Glutamatergic neuron (in vitro differentiated cells): ENCODE measurements at regions not wholly inside any gene's neighbourhood (a gene's known extent, or its start where the extent isn't known, plus 50 kb on each side); places are given as distances from the start of the nearest gene placed in this dataset.

Experiments
- DNase-seq: peaks from one replicate; pipeline ENCODE4 v3.0.0; 2022
- H3K27ac Mint-ChIP-seq: one replicate; pipeline ENCODE4 v1.8.0; 2020; ENCODE audit warnings: mild to moderate bottlenecking, mixed read lengths, inconsistent platforms; ENCODE audit not compliant: unreplicated experiment
- H3K27me3 Mint-ChIP-seq: one replicate; pipeline ENCODE4 v1.8.0; 2020; ENCODE audit warnings: mild to moderate bottlenecking, moderate library complexity, mixed read lengths, inconsistent platforms; ENCODE audit not compliant: unreplicated experiment
- H3K36me3 Mint-ChIP-seq: one replicate; pipeline ENCODE4 v1.8.0; 2020; ENCODE audit warnings: mild to moderate bottlenecking, mixed read lengths, inconsistent platforms; ENCODE audit not compliant: unreplicated experiment
- H3K4me1 Mint-ChIP-seq: one replicate; pipeline ENCODE4 v1.8.0; 2020; ENCODE audit warnings: mild to moderate bottlenecking, low read depth, mixed read lengths, inconsistent platforms; ENCODE audit not compliant: unreplicated experiment
- H3K4me3 Mint-ChIP-seq: one replicate; pipeline ENCODE4 v1.8.0; 2020; ENCODE audit warnings: mild to moderate bottlenecking, mixed read lengths, inconsistent platforms; ENCODE audit not compliant: unreplicated experiment
- H3K9me3 Mint-ChIP-seq: one replicate; pipeline ENCODE4 v1.8.0; 2020; ENCODE audit warnings: mild to moderate bottlenecking, moderate library complexity, mixed read lengths, inconsistent platforms; ENCODE audit not compliant: unreplicated experiment
- CTCF ChIP-seq: fragments of 200-600 bp; sonication (generic); IDR thresholded peaks from one replicate; pipeline ENCODE4 v1.5.0; 2021; ENCODE audit not compliant: partially characterized antibody, unreplicated experiment

DNA sequence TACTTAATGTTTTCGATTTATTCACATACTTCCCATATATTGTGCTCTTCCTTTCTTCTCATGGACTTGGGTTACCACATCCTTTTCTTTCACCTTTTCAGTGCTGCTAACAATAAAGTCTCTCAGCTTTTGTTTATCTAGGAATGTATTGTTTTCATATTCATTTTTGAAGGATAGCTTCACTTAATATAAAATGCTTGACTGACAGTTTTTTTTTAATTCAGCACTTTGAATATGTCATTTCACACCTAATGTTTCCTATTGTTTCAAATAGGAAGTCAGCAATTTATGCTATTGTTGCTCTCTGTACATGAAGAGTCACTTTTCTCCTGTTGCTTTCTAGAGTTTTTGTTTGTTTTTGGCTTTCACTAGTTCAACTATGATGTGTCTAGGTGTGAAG lies 738.3 kb upstream of the STXBP6 start:
- no peak for TF ChIP-seq CTCF
- Mint-ChIP-seq H3K9me3 (no peaks in the 10 kb centered on the region), H3K27ac (no peak overlapping the region), H3K27me3 (no peaks in the 10 kb centered on the region), H3K36me3 (peaks cover 4% of the 10 kb centered on the region), H3K4me1 (no peaks in the 10 kb centered on the region), H3K4me3 (no peak overlapping the region)
- DNase-seq: no peak

DNA sequence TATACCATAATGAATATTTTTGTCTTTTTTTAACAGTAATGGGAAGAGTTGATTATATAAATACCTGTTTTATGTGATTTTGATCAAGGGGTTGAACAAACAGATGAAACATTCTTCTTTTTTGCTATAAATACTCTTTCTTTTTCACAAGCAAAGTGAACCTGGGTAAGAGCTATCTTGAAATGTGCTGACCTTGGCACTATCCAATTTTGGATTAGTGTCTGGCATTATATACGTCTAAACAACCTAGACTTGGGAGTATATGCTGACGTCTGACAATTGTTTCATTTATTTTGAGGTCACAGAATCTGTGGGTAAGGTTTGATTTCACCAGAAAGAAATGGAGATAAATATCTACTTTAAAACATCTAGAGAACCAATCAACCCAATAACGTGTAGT lies 716.0 kb upstream of the STXBP6 start:
- no peak overlapping the region for H3K4me3 Mint-ChIP-seq
- no peak for DNase-seq
- H3K27ac Mint-ChIP-seq: no peak overlapping the region
- H3K9me3 Mint-ChIP-seq: no peaks in the 10 kb centered on the region
- TF ChIP-seq CTCF: no peak
- H3K27me3 Mint-ChIP-seq: no peaks in the 10 kb centered on the region
- peaks cover 14% of the 10 kb centered on the region for H3K4me1 Mint-ChIP-seq
- H3K36me3 Mint-ChIP-seq: no peaks in the 10 kb centered on the region

DNA sequence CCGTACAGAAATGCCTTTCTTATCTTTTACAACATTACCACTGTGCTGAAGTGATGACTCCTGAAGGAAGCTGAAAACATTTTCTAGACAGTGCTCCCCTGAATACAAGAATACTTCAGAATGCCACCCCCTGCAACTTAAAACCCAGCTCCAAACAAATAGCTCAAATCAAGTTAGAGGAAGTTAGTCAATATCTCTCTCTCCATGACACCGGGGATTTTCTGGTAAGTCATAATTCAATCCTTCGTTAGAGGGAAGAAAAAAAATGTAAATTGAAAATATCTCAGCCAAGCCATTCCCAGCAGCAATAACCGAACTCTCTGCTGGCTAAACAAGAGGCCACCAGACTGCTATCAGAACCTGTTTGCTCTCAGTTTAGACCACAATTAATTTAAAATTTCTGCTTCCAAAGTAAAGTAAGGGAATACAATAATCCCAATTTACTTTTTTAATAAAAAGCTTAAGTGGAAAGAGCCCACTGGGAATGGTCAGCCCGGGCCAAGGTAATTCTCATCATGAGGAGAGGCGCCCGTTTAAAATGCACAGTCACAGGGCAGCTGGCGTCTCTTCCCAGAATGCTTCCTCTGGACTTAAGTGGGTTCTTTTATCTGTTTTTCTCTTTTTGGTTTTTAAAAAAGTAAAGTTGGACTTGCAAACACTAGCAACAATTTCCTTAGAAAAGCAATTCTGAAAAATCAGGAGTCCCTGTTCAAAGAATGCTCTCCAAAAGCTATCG lies 710.1 kb upstream of the STXBP6 start:
- TF ChIP-seq CTCF: no peak
- H3K27ac Mint-ChIP-seq: peak overlapping the region; percentile 52
- H3K27me3 Mint-ChIP-seq: no peaks in the 10 kb centered on the region
- H3K4me1 Mint-ChIP-seq: peaks cover 23% of the 10 kb centered on the region
- no peaks in the 10 kb centered on the region for H3K9me3 Mint-ChIP-seq
- no peak for DNase-seq
- no peaks in the 10 kb centered on the region for H3K36me3 Mint-ChIP-seq
- H3K4me3 Mint-ChIP-seq: peak overlapping the region; percentile 39

DNA sequence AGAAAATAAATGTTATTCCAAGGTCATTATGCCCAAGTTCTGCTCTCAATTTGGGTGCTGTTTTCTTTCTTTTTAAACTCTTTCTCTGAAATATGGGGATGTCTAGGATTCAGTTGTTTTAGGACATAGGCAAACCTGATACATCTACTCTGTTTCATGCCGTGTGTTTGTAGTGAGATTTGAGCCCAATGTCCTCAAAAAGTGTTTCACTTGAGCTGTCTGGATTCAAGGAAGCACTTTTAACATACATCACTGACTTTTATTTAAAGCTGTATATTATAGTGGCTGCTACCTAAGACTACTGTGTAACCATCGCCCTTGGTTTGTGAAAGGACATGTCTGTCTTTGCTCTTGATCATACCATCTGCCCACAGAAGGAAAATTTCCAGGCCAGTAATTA lies 709.3 kb upstream of the STXBP6 start:
- H3K9me3 Mint-ChIP-seq: no peaks in the 10 kb centered on the region
- no peaks in the 10 kb centered on the region for H3K27me3 Mint-ChIP-seq
- H3K27ac Mint-ChIP-seq: no peak overlapping the region
- TF ChIP-seq CTCF: no peak
- H3K36me3 Mint-ChIP-seq: no peaks in the 10 kb centered on the region
- peaks cover 23% of the 10 kb centered on the region for H3K4me1 Mint-ChIP-seq
- DNase-seq: no peak
- H3K4me3 Mint-ChIP-seq: no peak overlapping the region

DNA sequence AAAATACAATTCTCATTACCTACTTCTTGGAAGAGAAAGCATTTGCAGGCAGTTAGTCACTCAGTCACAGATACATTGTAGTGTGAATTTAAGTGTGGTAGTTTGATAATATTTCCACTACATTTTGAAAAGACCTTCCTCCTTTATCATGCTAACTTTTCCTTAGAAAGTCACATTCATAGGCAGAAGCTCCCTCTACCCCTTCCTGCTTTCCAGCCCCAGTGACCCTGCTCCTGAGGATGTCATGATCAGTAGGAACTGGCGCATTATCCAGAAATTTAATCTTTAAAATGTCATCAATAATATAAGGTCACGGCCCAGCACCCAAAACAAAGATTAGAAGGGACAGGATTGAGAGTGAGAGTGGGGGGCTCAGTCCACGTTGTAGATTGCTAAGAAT lies 707.4 kb upstream of the STXBP6 start:
- no peak for DNase-seq
- Mint-ChIP-seq H3K27me3 (no peaks in the 10 kb centered on the region), H3K4me1 (peaks cover 23% of the 10 kb centered on the region), H3K9me3 (no peaks in the 10 kb centered on the region), H3K4me3 (no peak overlapping the region), H3K27ac (no peak overlapping the region), H3K36me3 (no peaks in the 10 kb centered on the region)
- TF ChIP-seq CTCF: no peak
